Type B pancreatic cell (in vitro differentiated cells): ENCODE measurements at regions not wholly inside any gene's neighbourhood (a gene's known extent, or its start where the extent isn't known, plus 50 kb on each side); places are given as distances from the start of the nearest gene placed in this dataset.

Source experiments
- DNase-seq: peaks from one replicate; pipeline ENCODE4 v3.0.0; 2021; ENCODE audit warnings: mixed read lengths; ENCODE audit not compliant: unreplicated experiment; ENCODE audit errors: extremely low spot score
- H3K27ac Mint-ChIP-seq: 2 replicates; pipeline ENCODE4 v1.8.0; 2021; ENCODE audit warnings: mild to moderate bottlenecking, mixed read lengths
- H3K27me3 Mint-ChIP-seq: 2 replicates; pipeline ENCODE4 v1.8.0; 2021; ENCODE audit warnings: mixed read lengths
- H3K36me3 Mint-ChIP-seq: 2 replicates; pipeline ENCODE4 v1.8.0; 2021; ENCODE audit warnings: mixed read lengths
- H3K4me1 Mint-ChIP-seq: one replicate; pipeline ENCODE4 v1.8.0; 2021; ENCODE audit warnings: mixed read lengths; ENCODE audit not compliant: unreplicated experiment
- H3K4me3 Mint-ChIP-seq: 2 replicates; pipeline ENCODE4 v1.8.0; 2021; ENCODE audit warnings: mild to moderate bottlenecking, mixed read lengths
- H3K9me3 Mint-ChIP-seq: 2 replicates; pipeline ENCODE4 v1.8.0; 2021; ENCODE audit warnings: mixed read lengths
- CTCF ChIP-seq: fragments of 200-600 bp; sonication (generic); conservative IDR thresholded peaks from 2 replicates; pipeline ENCODE4 v1.5.0; 2021; ENCODE audit warnings: antibody characterized with exemption, mild to moderate bottlenecking

GRCh38 chrX:150238632-150239382 is 124.3 kb upstream of the MAMLD1 start:
- Mint-ChIP-seq H3K4me1 (no peaks in the 10 kb centered on the region), H3K27ac (no peak overlapping the region), H3K9me3 (no peaks in the 10 kb centered on the region), H3K4me3 (no peak overlapping the region), H3K27me3 (no peaks in the 10 kb centered on the region), H3K36me3 (no peaks in the 10 kb centered on the region)
- DNase-seq, result no peak
- no peak for TF ChIP-seq CTCF

- TF ChIP-seq CTCF, result no peak
- Mint-ChIP-seq H3K27ac (no peak overlapping the region), H3K4me1 (no peaks in the 10 kb centered on the region), H3K27me3 (no peaks in the 10 kb centered on the region), H3K4me3 (no peak overlapping the region), H3K9me3 (no peaks in the 10 kb centered on the region), H3K36me3 (no peaks in the 10 kb centered on the region)
- no peak for DNase-seq
Observed at GRCh38 chrX:150239946-150240642, 123.0 kb upstream of the MAMLD1 start.

GRCh38 chrX:150240643-150240970 is 122.5 kb upstream of the MAMLD1 start:
- H3K36me3 Mint-ChIP-seq, result no peaks in the 10 kb centered on the region
- no peaks in the 10 kb centered on the region for H3K9me3 Mint-ChIP-seq

GRCh38 chrX:150253959-150254620 is 109.0 kb upstream of the MAMLD1 start:
- no peaks in the 10 kb centered on the region for H3K36me3 Mint-ChIP-seq
- no peaks in the 10 kb centered on the region for H3K4me1 Mint-ChIP-seq
- H3K27me3 Mint-ChIP-seq, result no peaks in the 10 kb centered on the region
- H3K4me3 Mint-ChIP-seq, result no peak overlapping the region
- TF ChIP-seq CTCF, result no peak
- no peaks in the 10 kb centered on the region for H3K9me3 Mint-ChIP-seq
- no peak overlapping the region for H3K27ac Mint-ChIP-seq
- DNase-seq, result peak; percentile 36

More at GRCh38 chrX:150240643-150240970, 122.5 kb upstream of the MAMLD1 start:
- H3K27me3 Mint-ChIP-seq, result no peaks in the 10 kb centered on the region
- DNase-seq, result no peak
- no peak for TF ChIP-seq CTCF
- H3K4me3 Mint-ChIP-seq, result no peak overlapping the region
- no peak overlapping the region for H3K27ac Mint-ChIP-seq
- H3K4me1 Mint-ChIP-seq, result no peaks in the 10 kb centered on the region

GRCh38 chrX:150254909-150255308 is 108.2 kb upstream of the MAMLD1 start:
- no peak overlapping the region for H3K27ac Mint-ChIP-seq
- H3K4me3 Mint-ChIP-seq, result no peak overlapping the region
- no peaks in the 10 kb centered on the region for H3K27me3 Mint-ChIP-seq
- H3K9me3 Mint-ChIP-seq, result no peaks in the 10 kb centered on the region
- no peak for TF ChIP-seq CTCF
- DNase-seq, result peak; percentile 11
- no peaks in the 10 kb centered on the region for H3K4me1 Mint-ChIP-seq
- no peaks in the 10 kb centered on the region for H3K36me3 Mint-ChIP-seq
